AG09319 (cell line): ENCODE measurements at regions not wholly inside any gene's neighbourhood (a gene's known extent, or its start where the extent isn't known, plus 50 kb on each side); places are given as distances from the start of the nearest gene placed in this dataset.

ENCODE experiments used
- DNase-seq: peaks from one replicate; pipeline ENCODE4 v3.0.0-alpha.2; 2010; ENCODE audit warnings: low read depth; ENCODE audit errors: extremely low read depth
- TF ChIP-seq, protein P1 (sequence below): IDR thresholded peaks from 2 replicates; pipeline ENCODE4 v1.5.1; 2011; ENCODE audit warnings: low read depth, mild to moderate bottlenecking, inconsistent platforms, low read length, moderate library complexity

DNA sequence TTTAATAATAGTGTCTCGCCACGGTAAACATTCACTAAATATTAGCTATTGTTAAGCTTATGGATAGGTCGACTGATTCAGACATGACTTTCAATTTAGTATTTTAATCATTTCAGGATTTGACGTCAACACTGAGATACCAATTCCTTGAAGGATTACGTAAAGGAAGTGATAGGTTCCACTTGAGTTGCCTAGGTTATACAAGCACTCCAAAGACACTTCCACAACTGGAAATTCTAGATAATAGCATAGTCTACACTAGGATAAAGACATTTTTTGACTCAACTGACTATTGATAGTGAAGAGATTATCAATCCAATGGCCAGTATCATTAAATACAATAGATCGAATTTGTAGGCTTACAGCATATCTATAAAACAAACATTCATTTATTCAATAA, 63.9 kb upstream of the NHSL1 start:
- TF ChIP-seq, protein P1, sequence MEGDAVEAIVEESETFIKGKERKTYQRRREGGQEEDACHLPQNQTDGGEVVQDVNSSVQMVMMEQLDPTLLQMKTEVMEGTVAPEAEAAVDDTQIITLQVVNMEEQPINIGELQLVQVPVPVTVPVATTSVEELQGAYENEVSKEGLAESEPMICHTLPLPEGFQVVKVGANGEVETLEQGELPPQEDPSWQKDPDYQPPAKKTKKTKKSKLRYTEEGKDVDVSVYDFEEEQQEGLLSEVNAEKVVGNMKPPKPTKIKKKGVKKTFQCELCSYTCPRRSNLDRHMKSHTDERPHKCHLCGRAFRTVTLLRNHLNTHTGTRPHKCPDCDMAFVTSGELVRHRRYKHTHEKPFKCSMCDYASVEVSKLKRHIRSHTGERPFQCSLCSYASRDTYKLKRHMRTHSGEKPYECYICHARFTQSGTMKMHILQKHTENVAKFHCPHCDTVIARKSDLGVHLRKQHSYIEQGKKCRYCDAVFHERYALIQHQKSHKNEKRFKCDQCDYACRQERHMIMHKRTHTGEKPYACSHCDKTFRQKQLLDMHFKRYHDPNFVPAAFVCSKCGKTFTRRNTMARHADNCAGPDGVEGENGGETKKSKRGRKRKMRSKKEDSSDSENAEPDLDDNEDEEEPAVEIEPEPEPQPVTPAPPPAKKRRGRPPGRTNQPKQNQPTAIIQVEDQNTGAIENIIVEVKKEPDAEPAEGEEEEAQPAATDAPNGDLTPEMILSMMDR: no peak
- no peak for DNase-seq

DNA sequence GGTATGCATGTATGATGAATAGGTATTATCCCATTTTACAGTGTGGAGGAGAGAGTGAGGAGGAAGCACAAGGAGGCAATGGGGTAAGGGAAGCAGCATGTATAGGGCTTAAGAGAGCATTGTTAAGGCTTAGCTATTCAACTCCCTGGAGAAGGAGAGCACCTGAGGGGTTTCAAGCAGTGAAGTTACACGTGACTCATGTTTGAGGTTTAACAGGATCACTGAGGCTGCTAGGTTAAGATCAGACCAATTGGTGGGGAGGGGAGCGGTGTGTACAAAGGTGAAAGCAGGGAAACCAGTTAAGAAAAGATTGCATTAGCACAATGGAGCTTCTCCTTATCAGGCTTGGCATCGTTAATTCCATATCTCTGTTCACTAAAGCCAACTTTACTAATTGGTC, 64.4 kb upstream of the NHSL1 start:
- TF ChIP-seq, protein P1: no peak
- DNase-seq: no peak

- TF ChIP-seq, protein P1: no peak
- no peak for DNase-seq
Measured at GRCh38 chr6:138564170-138564721, 65.0 kb upstream of the NHSL1 start.

- no peak for DNase-seq
- TF ChIP-seq, protein P1: no peak
Measured at GRCh38 chr6:138567052-138567451, 67.8 kb upstream of the NHSL1 start.

GRCh38 chr6:138568997-138569396, 69.7 kb upstream of the NHSL1 start:
- TF ChIP-seq, protein P1: no peak
- no peak for DNase-seq

DNA sequence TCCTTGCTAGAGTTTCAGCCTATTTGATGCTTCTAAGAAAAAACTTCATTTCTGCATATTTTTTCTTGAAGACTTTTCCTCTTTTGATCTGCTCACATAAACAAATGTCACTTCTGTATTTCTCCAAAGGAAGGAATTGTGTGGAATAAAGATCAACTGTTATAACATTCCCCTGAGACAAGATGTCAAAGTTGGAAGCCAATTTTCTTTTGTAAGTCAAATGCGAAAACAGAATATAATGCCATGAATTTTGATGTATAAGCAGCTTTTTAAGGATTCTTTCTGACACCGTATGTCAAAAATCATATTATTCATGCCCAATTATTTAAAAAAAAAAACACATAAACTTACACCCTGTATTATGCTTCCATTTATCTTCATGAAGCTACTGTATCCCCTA, 70.3 kb upstream of the NHSL1 start:
- TF ChIP-seq, protein P1: no peak
- no peak for DNase-seq

DNA sequence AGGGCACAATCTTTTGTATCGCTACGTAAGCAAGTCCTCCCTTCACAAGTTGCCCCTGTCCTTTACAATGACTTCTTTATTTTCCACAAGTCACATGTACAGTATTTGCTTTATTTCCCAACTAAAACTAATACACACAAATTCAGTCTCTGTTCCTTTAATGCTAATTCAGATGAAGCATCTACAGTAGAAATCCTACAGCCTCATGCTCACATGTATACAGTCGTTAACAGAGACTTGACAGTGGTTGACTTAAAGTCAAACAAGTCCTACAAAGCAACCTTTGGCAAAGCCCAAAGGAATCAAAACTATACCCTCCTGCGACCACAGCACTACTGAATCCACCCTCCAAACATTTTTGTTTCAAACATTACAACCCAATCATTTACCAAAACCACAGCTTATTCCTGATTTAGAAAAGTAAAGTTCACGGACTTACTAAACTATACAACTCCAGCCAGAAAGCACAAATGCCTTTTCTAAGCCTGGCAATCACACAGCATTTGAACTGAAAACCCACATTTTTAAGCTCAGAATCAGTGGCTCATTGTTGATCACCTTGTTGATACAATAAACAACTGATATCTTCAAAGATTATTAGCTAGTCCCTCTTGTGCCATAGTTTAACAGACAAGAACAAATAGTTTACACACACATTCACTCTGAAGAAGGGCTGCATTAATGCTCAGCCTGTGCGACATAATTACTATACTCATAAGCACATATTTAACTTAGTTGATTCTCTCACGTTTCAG, 70.9 kb upstream of the NHSL1 start:
- TF ChIP-seq, protein P1: no peak
- DNase-seq: no peak
